Thoracic aorta (tissue), 2 donors: ENCODE measurements at regions not wholly inside any gene's neighbourhood (a gene's known extent, or its start where the extent isn't known, plus 50 kb on each side); places are given as distances from the start of the nearest gene placed in this dataset.

Experiments
- ATAC-seq: fragments of 150-250 bp; one replicate; pipeline ENCODE4 v1.8.0; 2017; ENCODE audit warnings: low read depth; ENCODE audit not compliant: insufficient number of reproducible peaks, low FRiP score
- DNase-seq: peaks from one replicate; pipeline ENCODE4 v3.0.0-alpha.2; 2020; ENCODE audit warnings: low spot score
- H3K27ac ChIP-seq, 2 donors: fragments of 200-600 bp; sonication (generic); 1 replicate in 1 of 2; 2 replicates in 1 of 2; pipeline ENCODE4 v1.5.1; 2016; ENCODE audit warnings: mild to moderate bottlenecking in 2 of 2, moderate library complexity in 2 of 2
- H3K27me3 ChIP-seq: fragments of 200-600 bp; sonication (generic); replicated peaks from 2 replicates; pipeline ENCODE4 v1.6.0; 2016; ENCODE audit warnings: mild to moderate bottlenecking; ENCODE audit not compliant: insufficient read depth
- H3K36me3 ChIP-seq: fragments of 200-600 bp; sonication (generic); one replicate; pipeline ENCODE4 v1.5.1; 2016
- H3K4me1 ChIP-seq, 2 donors: fragments of 200-600 bp; sonication (generic); 1 replicate in 1 of 2; 2 replicates in 1 of 2; pipeline versions ENCODE4 v1.5.1 to v1.6.0; 2016; ENCODE audit warnings: low read depth in 2 of 2, mild to moderate bottlenecking in 1 of 2; ENCODE audit not compliant: control insufficient read depth in 1 of 2
- H3K4me3 ChIP-seq: fragments of 200-600 bp; sonication (generic); 2 replicates; pipeline ENCODE4 v1.5.1; 2016; ENCODE audit warnings: mild to moderate bottlenecking
- H3K9me3 ChIP-seq: fragments of 200-600 bp; sonication (generic); 2 replicates; pipeline ENCODE4 v1.5.1; 2016
- TF ChIP-seq, protein P1 (sequence below): fragments of 200-600 bp; sonication (generic); IDR thresholded peaks from one replicate; pipeline ENCODE4 v1.5.1; 2019; ENCODE audit warnings: antibody characterized with exemption

GRCh38 chr1:148296511-148296910, 144.4 kb upstream of the NBPF11 start:
- DNase-seq (no peak), ATAC-seq (no peak)

GRCh38 chr1:148294116-148294807, 142.2 kb upstream of the NBPF11 start:
- ATAC-seq (no peak), DNase-seq (no peak)
- TF ChIP-seq, protein P1, sequence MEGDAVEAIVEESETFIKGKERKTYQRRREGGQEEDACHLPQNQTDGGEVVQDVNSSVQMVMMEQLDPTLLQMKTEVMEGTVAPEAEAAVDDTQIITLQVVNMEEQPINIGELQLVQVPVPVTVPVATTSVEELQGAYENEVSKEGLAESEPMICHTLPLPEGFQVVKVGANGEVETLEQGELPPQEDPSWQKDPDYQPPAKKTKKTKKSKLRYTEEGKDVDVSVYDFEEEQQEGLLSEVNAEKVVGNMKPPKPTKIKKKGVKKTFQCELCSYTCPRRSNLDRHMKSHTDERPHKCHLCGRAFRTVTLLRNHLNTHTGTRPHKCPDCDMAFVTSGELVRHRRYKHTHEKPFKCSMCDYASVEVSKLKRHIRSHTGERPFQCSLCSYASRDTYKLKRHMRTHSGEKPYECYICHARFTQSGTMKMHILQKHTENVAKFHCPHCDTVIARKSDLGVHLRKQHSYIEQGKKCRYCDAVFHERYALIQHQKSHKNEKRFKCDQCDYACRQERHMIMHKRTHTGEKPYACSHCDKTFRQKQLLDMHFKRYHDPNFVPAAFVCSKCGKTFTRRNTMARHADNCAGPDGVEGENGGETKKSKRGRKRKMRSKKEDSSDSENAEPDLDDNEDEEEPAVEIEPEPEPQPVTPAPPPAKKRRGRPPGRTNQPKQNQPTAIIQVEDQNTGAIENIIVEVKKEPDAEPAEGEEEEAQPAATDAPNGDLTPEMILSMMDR = no peak
- H3K27ac ChIP-seq = no peak overlapping the region
- H3K36me3 ChIP-seq = no peaks in the 10 kb centered on the region
- no peaks in the 10 kb centered on the region for H3K27me3 ChIP-seq
- H3K4me3 ChIP-seq = no peak overlapping the region
- no peaks in the 10 kb centered on the region for H3K4me1 ChIP-seq
- H3K9me3 ChIP-seq = no peaks in the 10 kb centered on the region

More at GRCh38 chr1:148296511-148296910, 144.4 kb upstream of the NBPF11 start:
- no peak overlapping the region for H3K27ac ChIP-seq
- H3K36me3 ChIP-seq = no peaks in the 10 kb centered on the region
- H3K4me1 ChIP-seq = no peaks in the 10 kb centered on the region
- no peaks in the 10 kb centered on the region for H3K9me3 ChIP-seq
- TF ChIP-seq, protein P1 = no peak
- H3K4me3 ChIP-seq = no peak overlapping the region
- no peaks in the 10 kb centered on the region for H3K27me3 ChIP-seq

DNA sequence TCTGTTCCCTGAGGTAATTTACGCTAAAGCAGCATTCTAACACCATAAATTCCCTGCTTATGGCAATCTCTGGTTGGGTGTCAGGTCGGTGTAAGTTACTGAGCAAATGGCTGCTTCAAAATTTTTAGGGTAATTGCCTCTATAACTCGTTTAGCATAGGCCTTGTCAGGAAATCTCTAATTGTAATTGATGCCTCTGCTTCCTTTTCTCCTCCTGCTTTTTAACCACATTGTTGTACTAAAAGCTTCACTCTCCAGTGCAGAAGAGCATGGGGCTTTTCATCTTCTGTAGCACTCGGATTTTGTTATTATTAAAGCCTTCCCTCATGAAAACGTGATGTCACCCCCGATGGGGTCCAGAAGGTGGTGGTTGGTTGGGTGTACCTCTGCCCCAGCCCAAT, 141.6 kb upstream of the NBPF11 start:
- DNase-seq (no peak), ATAC-seq (no peak)
- H3K9me3 ChIP-seq = no peaks in the 10 kb centered on the region
- H3K27me3 ChIP-seq = no peaks in the 10 kb centered on the region
- no peak overlapping the region for H3K27ac ChIP-seq
- no peaks in the 10 kb centered on the region for H3K36me3 ChIP-seq
- no peaks in the 10 kb centered on the region for H3K4me1 ChIP-seq
- TF ChIP-seq, protein P1 = no peak
- H3K4me3 ChIP-seq = no peak overlapping the region

GRCh38 chr1:148292915-148293314, 140.8 kb upstream of the NBPF11 start:
- no peak overlapping the region for H3K27ac ChIP-seq
- TF ChIP-seq, protein P1 = no peak

DNA sequence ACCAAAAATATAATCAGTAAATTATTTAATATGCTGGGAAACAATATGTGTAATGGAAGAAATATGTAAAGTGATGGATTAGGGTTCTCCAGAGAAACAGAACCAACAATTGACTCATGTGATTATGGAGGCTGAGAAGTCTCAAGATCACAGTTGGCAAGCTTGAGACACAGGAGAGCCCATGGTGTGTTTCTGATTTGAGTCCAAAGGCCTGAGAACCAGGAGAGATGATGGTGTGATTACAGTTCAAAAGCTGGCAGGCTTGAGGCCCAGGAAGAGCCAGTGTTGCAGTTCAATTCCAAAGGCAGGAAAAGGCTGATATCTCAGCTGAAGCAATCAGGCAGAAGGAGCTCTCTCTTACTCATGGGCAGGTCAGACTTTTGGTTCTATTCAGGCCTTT, 138.8 kb upstream of the NBPF11 start:
- Histone ChIP-seq H3K4me3 (no peak overlapping the region), H3K9me3 (no peaks in the 10 kb centered on the region), H3K27ac (no peak overlapping the region), H3K36me3 (no peaks in the 10 kb centered on the region), H3K27me3 (no peaks in the 10 kb centered on the region), H3K4me1 (no peaks in the 10 kb centered on the region)
- TF ChIP-seq, protein P1 = no peak
- no peak for ATAC-seq
- no peak for DNase-seq

More at GRCh38 chr1:148292915-148293314, 140.8 kb upstream of the NBPF11 start:
- Histone ChIP-seq H3K4me3 (no peak overlapping the region), H3K9me3 (no peaks in the 10 kb centered on the region), H3K36me3 (no peaks in the 10 kb centered on the region), H3K4me1 (no peaks in the 10 kb centered on the region), H3K27me3 (no peaks in the 10 kb centered on the region)
- DNase-seq = no peak
- no peak for ATAC-seq
